Panc1 (cell line): ENCODE measurements at regions not wholly inside any gene's neighbourhood (a gene's known extent, or its start where the extent isn't known, plus 50 kb on each side); places are given as distances from the start of the nearest gene placed in this dataset.

ENCODE experiments used
- POLR2AphosphoS5 ChIP-seq: IDR thresholded peaks from 2 replicates; pipeline ENCODE4 v1.6.1; 2012; ENCODE audit warnings: mild to moderate bottlenecking, low read depth, low read length, moderate library complexity
- REST ChIP-seq, 2 experiments: IDR thresholded peaks; 2 replicates each; pipeline ENCODE4 v1.6.1; 2011 to 2012; ENCODE audit warnings: low read depth in 2 of 2, control low read depth in 1 of 2, low read length in 1 of 2, mild to moderate bottlenecking in 1 of 2, moderate library complexity in 1 of 2; ENCODE audit not compliant: insufficient read depth in 1 of 2
- SIN3A ChIP-seq: IDR thresholded peaks from 2 replicates; pipeline ENCODE4 v1.6.1; 2012; ENCODE audit warnings: low read depth, mild to moderate bottlenecking, low read length, moderate library complexity, borderline replicate concordance; ENCODE audit not compliant: insufficient read depth
- TCF7L2 ChIP-seq: IDR thresholded peaks from 2 replicates; pipeline ENCODE4 v1.6.1; 2011; ENCODE audit warnings: mild to moderate bottlenecking, low read depth, low read length, inconsistent platforms
- TF ChIP-seq, protein P1 (sequence below): fragments of 450-650 bp; IDR thresholded peaks from 2 replicates; pipeline ENCODE4 v1.5.1; 2017; ENCODE audit warnings: mild to moderate bottlenecking

DNA sequence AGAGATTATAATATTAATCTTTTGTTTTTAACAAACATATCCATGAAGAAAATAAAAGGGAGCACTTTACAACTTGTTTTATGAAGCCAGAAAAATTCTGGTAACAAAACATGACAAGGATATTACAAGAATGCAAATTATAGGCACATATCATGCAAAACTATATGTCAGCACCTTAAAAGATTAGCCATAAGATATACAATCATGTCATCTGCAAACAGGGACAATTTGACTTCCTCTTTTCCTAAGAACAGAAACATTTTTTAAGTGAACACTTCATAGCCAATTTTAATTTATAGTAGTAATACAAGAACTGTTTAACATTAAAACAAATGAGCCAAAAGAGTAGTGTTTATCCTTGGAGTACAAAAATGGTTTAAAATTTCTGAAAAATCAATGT, 916.5 kb upstream of the CNTN5 start:
- TF ChIP-seq, protein P1, sequence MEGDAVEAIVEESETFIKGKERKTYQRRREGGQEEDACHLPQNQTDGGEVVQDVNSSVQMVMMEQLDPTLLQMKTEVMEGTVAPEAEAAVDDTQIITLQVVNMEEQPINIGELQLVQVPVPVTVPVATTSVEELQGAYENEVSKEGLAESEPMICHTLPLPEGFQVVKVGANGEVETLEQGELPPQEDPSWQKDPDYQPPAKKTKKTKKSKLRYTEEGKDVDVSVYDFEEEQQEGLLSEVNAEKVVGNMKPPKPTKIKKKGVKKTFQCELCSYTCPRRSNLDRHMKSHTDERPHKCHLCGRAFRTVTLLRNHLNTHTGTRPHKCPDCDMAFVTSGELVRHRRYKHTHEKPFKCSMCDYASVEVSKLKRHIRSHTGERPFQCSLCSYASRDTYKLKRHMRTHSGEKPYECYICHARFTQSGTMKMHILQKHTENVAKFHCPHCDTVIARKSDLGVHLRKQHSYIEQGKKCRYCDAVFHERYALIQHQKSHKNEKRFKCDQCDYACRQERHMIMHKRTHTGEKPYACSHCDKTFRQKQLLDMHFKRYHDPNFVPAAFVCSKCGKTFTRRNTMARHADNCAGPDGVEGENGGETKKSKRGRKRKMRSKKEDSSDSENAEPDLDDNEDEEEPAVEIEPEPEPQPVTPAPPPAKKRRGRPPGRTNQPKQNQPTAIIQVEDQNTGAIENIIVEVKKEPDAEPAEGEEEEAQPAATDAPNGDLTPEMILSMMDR, result no peak
- TF ChIP-seq POLR2AphosphoS5, result no peak
- no peak for TF ChIP-seq TCF7L2
- TF ChIP-seq REST (IDR thresholded peaks at IDR 0.05; ENCODE audit: insufficient read depth in 1 of 2, low read depth in 2 of 2, low read length in 1 of 2), result no peak
- TF ChIP-seq SIN3A, result no peak
